ENCODE measurements at regions not wholly inside any gene's neighbourhood (a gene's known extent, or its start where the extent isn't known, plus 50 kb on each side); places are given as distances from the start of the nearest gene placed in this dataset.

DNA sequence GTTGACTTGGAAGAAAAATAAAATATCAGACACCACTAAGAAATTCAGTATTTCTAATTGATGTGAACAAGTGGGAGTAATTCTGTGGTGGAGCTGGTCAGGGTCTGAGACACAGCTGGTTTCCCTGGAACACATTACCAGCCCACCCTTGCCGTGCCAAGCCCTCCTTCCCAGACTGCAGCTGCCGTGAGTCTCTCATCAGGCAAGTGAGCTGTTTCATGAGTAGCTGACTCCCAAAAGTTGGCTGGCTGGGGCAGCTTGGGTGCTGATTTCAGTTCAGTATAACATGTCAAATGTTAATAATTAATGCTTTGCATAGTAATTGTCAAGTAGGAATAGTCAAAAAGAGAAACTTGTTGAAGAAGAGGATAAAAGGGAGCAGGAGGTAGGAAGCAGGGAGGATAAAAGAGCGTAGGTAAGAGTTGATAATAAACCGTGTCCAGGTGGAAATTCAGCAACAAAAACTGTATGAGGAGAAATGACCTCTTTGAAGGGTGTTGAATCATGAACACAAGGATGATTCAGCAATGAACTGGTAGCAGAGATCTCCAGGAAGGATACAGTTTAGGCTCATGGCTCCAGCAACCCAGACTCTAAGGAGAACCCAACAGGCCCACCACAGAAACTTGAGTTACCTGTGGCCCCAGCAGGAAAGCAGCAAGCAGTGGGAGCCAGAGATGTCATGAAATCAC is 110.9 kb upstream of the SSTR4 start:
- DNase-seq, result no peak

GRCh38 chr20:22924949-22925612 is 110.0 kb upstream of the SSTR4 start:
- no peak for DNase-seq

DNA sequence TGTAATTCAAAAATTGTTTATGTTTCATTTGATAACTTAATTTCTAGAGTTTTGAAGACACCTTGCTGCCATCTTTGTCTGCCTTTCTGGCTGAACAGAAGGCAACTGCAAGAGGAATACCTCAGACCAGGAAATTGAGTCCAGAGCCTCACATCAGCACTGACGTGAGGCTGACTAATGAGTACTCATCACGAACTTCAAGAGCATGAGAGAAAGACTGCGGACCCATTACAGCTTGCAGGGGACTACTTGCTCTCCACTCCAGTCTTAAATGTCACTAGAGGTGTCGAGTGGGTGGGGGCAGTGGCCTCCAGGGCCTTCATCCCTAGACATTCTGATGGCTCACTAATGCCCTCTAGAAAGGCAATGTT is 109.5 kb upstream of the SSTR4 start:
- no peak for DNase-seq

GRCh38 chr20:22927537-22927936 is 107.6 kb upstream of the SSTR4 start:
- DNase-seq, result no peak

DNA sequence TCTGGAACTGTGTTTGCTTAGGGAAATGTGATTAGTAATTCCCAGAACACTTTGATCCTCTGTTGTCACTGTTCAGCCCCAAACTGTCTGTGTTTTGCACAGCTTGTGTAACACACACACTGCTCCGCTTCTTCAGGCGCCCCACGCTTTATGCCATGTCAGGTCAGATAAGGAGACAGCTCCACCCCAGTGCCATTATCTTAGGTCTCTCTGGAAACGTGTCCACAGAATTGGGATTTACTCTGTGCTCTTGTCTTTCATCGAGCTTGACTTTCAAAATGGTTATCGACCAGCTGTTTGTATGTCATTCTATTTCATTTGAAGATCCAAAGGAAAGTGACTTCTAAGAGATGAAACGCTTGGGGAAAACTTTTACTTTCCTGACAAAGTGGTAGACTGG is 106.4 kb upstream of the SSTR4 start:
- no peak for DNase-seq

GRCh38 chr20:22929661-22930060 is 105.5 kb upstream of the SSTR4 start:
- no peak for DNase-seq

DNA sequence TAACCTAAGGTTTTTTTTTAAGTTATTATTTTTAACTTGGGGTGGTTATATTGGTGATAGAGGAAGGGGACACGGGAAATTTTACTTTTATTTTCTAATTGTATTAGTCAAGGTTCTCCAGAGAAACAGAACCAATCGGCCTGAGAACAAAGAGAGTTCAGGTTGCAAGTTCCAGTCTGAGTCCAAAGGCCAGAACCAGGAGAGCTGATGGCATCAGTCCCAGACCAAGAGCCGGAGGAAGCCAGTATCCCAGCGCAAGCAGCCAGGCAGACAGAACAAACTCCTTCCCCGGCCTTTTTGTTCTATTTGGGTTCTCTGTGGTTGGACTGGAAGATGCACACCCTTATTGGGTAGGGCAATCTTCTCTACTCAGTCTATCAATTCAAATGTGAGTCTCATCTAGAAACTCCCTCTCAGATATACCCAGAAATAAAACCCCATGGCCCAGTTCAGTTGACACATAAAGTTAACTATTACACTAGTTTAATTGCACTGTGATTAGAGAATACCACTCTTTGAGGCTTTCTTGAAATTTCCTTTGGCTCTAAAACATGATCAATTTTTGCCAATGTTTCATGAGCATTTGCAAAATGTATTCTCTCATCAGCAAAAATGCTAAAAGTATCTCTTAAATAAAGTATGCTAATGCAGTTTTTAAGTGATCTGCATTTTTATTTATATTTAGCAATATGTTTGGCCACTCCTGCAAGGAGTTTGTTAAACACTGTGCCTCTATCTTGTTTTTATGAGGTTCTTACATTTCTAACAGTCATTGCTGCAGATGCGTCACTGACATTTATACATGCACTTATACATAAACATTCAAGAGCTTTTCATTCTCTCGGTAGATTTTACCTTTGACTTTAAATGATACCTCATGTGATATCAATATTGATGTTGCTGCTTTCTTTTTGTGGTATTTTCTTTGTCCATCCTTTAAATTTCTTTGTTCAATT is 103.2 kb upstream of the SSTR4 start:
- DNase-seq, result no peak

GRCh38 chr20:22939181-22939580 is 95.9 kb upstream of the SSTR4 start:
- DNase-seq, result no peak

DNA sequence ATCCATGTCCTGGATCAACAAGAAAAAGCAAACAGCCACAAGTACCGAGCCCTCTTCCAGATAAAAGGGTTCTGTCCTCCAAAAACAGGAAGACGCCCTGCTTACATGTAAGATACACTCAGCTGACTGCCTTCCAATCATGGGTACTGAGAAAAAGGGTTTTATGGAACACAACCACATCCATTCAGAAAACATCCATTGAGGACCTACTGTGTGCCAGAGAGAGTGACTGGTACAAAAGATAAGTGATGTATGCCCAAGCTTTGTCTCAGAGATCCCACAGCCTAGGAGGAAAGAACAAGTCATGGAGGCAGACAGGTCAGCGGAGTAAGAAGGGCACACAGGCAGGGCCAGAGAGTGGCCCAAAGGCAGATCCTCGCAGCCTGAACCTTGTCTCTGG is 94.8 kb upstream of the SSTR4 start:
- no peak for DNase-seq

- DNase-seq, result no peak
Observed at GRCh38 chr20:22941550-22941949, 93.6 kb upstream of the SSTR4 start.

DNA sequence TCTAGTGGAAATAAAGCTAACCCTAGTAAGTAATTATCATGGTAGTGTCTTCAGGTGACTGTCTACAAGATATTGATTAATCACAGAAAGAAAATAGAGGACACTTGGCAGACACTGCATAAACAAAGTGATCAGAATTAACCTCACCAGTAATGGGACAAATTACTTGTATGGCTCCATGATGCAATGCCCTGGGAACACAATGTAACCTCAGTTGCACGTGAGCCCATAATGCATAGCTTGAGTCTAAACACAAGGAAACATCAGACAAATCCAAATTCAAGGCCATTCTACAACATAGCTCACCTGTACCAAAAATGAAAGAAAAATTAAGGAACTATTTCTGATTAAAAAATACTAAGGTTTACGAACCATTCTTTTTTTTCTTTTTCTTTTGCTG is 92.4 kb upstream of the SSTR4 start:
- DNase-seq, result no peak

DNA sequence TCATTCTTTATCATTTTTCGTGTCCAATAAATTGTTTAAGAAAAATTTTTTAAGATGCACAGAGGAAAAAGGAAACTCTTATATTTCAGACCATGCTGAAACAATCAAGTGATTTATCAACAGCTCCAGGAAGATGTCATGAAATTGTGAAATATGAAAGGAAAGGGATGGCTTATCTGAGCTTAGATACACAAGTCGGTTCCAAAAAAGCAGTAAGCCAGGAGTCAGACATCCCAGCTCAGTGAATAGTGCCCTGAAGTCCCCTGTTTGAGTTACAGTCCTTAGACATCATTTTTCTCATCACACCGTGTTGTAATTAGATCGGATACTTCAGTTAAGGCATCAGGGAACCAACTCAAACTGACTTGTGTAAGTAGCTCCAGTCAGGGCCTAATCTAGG is 91.0 kb upstream of the SSTR4 start:
- DNase-seq, result no peak

DNA sequence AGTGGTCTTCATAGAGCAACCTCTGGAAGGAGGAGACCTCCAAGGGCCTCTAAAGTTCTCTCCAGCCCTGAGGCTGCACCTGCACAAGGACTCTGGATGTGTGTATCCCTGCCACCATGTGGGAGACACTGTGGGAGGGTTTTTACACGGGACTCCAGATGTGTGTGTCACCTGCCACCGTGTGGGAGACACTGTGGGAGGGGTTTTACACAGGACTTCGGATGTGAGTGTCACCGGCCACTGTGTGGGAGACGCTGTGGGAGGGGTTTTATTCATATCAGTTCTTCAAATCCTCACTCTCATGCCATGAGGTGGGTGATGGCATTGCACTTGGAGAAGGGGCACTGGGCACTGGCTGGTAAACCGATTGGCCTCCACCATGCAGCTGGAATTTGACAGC is 90.2 kb upstream of the SSTR4 start:
- no peak for DNase-seq

- DNase-seq, result no peak
Observed at GRCh38 chr20:22946596-22946995, 88.5 kb upstream of the SSTR4 start.

GRCh38 chr20:22949331-22950109 is 85.6 kb upstream of the SSTR4 start:
- no peak for DNase-seq

GRCh38 chr20:22951966-22952365 is 83.1 kb upstream of the SSTR4 start:
- DNase-seq, result no peak

GRCh38 chr20:22954661-22955060 is 80.5 kb upstream of the SSTR4 start:
- DNase-seq, result no peak

DNA sequence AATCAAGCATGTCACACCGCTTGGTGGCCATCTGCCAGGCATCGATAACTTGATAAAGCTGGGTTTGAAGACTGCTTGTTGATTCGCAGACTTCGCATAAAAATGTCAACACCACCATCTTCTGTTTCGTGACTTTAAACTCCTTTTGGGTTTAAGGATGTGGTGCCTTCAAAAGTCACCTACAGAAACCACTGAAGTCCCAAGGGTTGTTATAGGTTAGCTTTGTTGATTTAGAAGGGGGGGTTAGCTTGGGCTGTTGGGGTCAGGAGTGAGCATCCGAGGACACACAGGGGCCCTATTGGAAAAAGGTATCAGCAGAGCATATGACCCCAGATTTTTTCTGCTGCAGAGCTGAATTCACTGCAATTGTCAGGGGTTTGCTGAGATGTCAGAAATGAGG is 76.7 kb upstream of the SSTR4 start:
- no peak for DNase-seq

GRCh38 chr20:22962567-22963439 is 72.3 kb upstream of the SSTR4 start:
- no peak for DNase-seq

- no peak for DNase-seq
Observed at GRCh38 chr20:22963581-22963980, 71.5 kb upstream of the SSTR4 start.

DNA sequence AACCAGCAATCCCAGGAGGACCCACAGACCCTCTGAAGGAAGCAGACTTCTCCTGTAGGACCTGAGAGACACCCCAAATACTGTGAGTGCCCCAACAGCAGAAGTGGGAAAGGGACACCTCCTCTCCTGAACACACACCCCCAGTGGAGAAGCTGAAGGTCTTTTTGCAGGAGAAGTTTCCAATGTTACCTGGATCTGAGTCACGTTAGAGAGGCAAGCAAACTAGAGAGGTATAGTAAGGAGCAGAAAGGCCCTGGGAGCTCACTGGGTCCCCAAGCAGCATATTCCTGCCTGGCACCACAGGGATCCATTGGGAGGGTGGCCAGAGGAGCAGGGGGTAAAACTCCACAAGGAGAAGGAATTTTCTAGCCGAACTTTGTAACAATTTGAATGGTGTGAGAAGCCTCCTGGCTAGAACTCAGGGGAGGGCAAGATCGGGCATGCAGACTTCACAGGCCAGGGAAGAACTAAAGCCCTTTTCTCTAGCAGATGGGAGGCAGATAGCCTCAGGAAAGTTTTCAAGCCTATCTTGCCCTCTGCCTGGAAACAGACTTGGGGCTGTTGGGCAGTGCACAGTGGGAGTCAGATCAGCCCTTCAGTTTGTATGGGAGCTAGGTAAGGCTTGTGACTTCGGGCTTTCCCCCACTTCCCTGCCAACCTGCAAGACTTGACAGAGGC is 68.2 kb upstream of the SSTR4 start:
- DNase-seq, result no peak
